Mesenchymal stem cell (in vitro differentiated cells and primary cell): ENCODE measurements at regions not wholly inside any gene's neighbourhood (a gene's known extent, or its start where the extent isn't known, plus 50 kb on each side); places are given as distances from the start of the nearest gene placed in this dataset.

Experiments
- DNase-seq: peaks from one replicate; pipeline ENCODE4 v3.0.0-alpha.2; 2013
- H2AFZ ChIP-seq: one replicate; pipeline ENCODE4 v1.6.1; 2013; ENCODE audit warnings: low read depth, mild to moderate bottlenecking, control low read depth, inconsistent platforms, low read length, moderate library complexity
- H2AK5ac ChIP-seq: 2 replicates; pipeline ENCODE4 v1.6.1; 2013; ENCODE audit warnings: low read length, moderate library complexity, mild to moderate bottlenecking, inconsistent platforms; ENCODE audit not compliant: severe bottlenecking
- H2BK120ac ChIP-seq: one replicate; pipeline ENCODE4 v1.6.1; 2013; ENCODE audit warnings: low read depth, mild to moderate bottlenecking, inconsistent platforms, low read length, moderate library complexity
- H2BK12ac ChIP-seq, 2 experiments: one replicate each; pipeline ENCODE4 v1.6.1; 2013; ENCODE audit warnings: inconsistent platforms in 2 of 2, low read length in 2 of 2, mild to moderate bottlenecking in 2 of 2, moderate library complexity in 2 of 2, control low read depth in 1 of 2
- H2BK15ac ChIP-seq: one replicate; pipeline ENCODE4 v1.6.1; 2013; ENCODE audit warnings: mild to moderate bottlenecking, low read depth, inconsistent platforms; ENCODE audit not compliant: poor library complexity, severe bottlenecking
- H2BK5ac ChIP-seq: 2 replicates; pipeline ENCODE4 v1.6.1; 2013; ENCODE audit warnings: low read depth, mild to moderate bottlenecking, low read length, control low read depth, inconsistent platforms; ENCODE audit not compliant: poor library complexity, severe bottlenecking
- H3K14ac ChIP-seq, 2 experiments: one replicate each; pipeline ENCODE4 v1.6.1; 2013; ENCODE audit warnings: inconsistent platforms in 2 of 2, low read length in 2 of 2, control low read depth in 1 of 2, mild to moderate bottlenecking in 1 of 2, moderate library complexity in 1 of 2
- H3K18ac ChIP-seq, 2 experiments: one replicate each; pipeline ENCODE4 v1.6.1; 2013; ENCODE audit warnings: inconsistent platforms in 2 of 2, low read length in 2 of 2, control low read depth in 1 of 2, low read depth in 1 of 2, mild to moderate bottlenecking in 1 of 2
- H3K23ac ChIP-seq, 2 experiments: one replicate each; pipeline ENCODE4 v1.6.1; 2013; ENCODE audit warnings: inconsistent platforms in 2 of 2, low read length in 2 of 2, mild to moderate bottlenecking in 2 of 2, moderate library complexity in 2 of 2, control low read depth in 1 of 2
- H3K27ac ChIP-seq: 2 replicates; pipeline ENCODE4 v1.5.1; 2013; ENCODE audit warnings: mild to moderate bottlenecking, moderate library complexity, low read length, control low read depth, inconsistent platforms; ENCODE audit not compliant: poor library complexity, severe bottlenecking
- H3K27me3 ChIP-seq, 2 experiments: 2 replicates each; pipeline versions ENCODE4 v1.6.1 to v1.7.0; 2013; ENCODE audit warnings: low read length in 2 of 2, mild to moderate bottlenecking in 2 of 2, moderate library complexity in 2 of 2, control low read depth in 1 of 2, inconsistent platforms in 1 of 2; ENCODE audit not compliant: control insufficient read depth in 1 of 2, insufficient read depth in 1 of 2
- H3K36me3 ChIP-seq, 2 experiments: 2 replicates each; pipeline versions ENCODE4 v1.6.1 to v1.7.0; 2013; ENCODE audit warnings: low read length in 2 of 2, control low read depth in 1 of 2, inconsistent platforms in 1 of 2, low read depth in 1 of 2, mild to moderate bottlenecking in 1 of 2; ENCODE audit not compliant: insufficient read depth in 2 of 2, control insufficient read depth in 1 of 2
- H3K4ac ChIP-seq, 2 experiments: one replicate each; pipeline ENCODE4 v1.6.1; 2013; ENCODE audit warnings: inconsistent platforms in 2 of 2, low read length in 2 of 2, mild to moderate bottlenecking in 2 of 2, moderate library complexity in 2 of 2, control low read depth in 1 of 2, low read depth in 1 of 2
- H3K4me1 ChIP-seq: 2 replicates; pipeline ENCODE4 v1.6.1; 2013; ENCODE audit warnings: low read depth, low read length, control low read depth; ENCODE audit not compliant: control insufficient read depth, insufficient read depth
- H3K4me2 ChIP-seq: 2 replicates; pipeline ENCODE4 v1.6.1; 2013; ENCODE audit warnings: low read length, mild to moderate bottlenecking, inconsistent platforms; ENCODE audit not compliant: poor library complexity, severe bottlenecking
- H3K4me3 ChIP-seq, 2 experiments: 2 replicates each; pipeline versions ENCODE4 v1.5.1 to v1.7.0; 2013; ENCODE audit warnings: low read length in 2 of 2, mild to moderate bottlenecking in 2 of 2, control low read depth in 1 of 2, low read depth in 1 of 2; ENCODE audit not compliant: insufficient read depth in 1 of 2
- H3K79me1 ChIP-seq: replicated peaks from 2 replicates; pipeline ENCODE4 v1.6.1; 2013; ENCODE audit warnings: mild to moderate bottlenecking, control low read depth, low read length, inconsistent platforms; ENCODE audit not compliant: poor library complexity, severe bottlenecking
- H3K9ac ChIP-seq: 2 replicates; pipeline ENCODE4 v1.7.0; 2013; ENCODE audit warnings: mild to moderate bottlenecking, low read length, moderate library complexity
- H3K9me3 ChIP-seq: 2 replicates; pipeline ENCODE4 v1.7.0; 2013; ENCODE audit warnings: mild to moderate bottlenecking, low read length; ENCODE audit not compliant: control insufficient read depth
- H4K8ac ChIP-seq: one replicate; pipeline ENCODE4 v1.6.1; 2013; ENCODE audit warnings: inconsistent platforms, mild to moderate bottlenecking, low read length, moderate library complexity
- H4K91ac ChIP-seq: one replicate; pipeline ENCODE4 v1.6.1; 2013; ENCODE audit warnings: mild to moderate bottlenecking, low read length, inconsistent platforms
- WGBS: methylation state at CpG from one replicate; pipeline ENCODE4 v1.1.7; 2013; ENCODE audit warnings: mixed read lengths; 5-methylcytosine and 5-hydroxymethylcytosine counted together

DNA sequence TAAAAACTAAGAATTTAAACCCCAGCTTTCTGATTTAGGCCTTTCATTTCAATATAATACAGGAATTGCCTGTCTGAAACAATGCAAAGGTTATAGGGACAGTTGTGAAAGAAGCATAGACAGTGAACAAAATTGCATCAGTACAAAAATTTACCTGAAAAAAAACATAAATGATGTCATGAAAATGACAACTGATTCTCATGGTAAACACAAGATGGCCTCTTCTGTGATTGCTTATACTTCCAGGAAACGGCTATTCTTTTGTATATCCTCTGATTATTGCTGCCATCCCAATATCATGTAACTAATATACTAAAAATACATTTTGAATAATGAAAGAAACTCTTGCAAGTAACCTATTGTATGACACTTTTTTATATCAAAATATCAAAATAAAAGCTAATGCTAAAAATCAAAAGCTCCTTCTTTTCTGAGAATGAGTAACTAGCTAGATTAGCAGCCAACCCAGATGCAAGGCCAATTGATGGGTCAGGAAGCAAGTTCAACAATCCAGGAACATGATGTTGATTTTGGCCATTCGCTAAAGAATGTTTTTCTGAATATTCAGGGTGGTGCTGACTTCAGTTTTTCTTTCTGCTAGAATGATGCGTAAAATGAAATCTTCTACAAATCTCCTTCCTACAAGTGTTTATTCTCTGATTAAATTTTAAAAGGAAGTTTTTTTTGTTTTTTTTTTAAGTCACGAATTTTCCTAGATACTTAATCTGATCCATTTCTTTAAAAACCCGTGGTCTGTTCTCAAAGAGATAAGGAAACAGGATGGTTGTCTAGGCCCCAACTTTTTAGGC, 83.6 kb downstream of the ALX1 start:
- Histone ChIP-seq H3K4me1 (no peaks in the 10 kb centered on the region), H3K14ac (no peak overlapping the region), H3K9me3 (no peaks in the 10 kb centered on the region), H2BK15ac (no peak overlapping the region), H2AFZ (no peak overlapping the region), H3K4me2 (no peak overlapping the region), H3K18ac (no peak overlapping the region), H3K79me1 (no peaks in the 10 kb centered on the region), H2BK120ac (no peak overlapping the region), H3K9ac (no peak overlapping the region), H3K36me3 (no peaks in the 10 kb centered on the region), H2BK5ac (no peak overlapping the region), H4K8ac (no peak overlapping the region), H2AK5ac (no peak overlapping the region), H3K4me3 (no peak overlapping the region), H3K4ac (no peak overlapping the region), H3K27ac (no peak overlapping the region), H2BK12ac (no peak overlapping the region), H4K91ac (no peak overlapping the region), H3K23ac (no peak overlapping the region), H3K27me3 (no peaks in the 10 kb centered on the region)
- 82% methylated on average over 2 of the region's 5 CpGs for WGBS
- DNase-seq: no peak

DNA sequence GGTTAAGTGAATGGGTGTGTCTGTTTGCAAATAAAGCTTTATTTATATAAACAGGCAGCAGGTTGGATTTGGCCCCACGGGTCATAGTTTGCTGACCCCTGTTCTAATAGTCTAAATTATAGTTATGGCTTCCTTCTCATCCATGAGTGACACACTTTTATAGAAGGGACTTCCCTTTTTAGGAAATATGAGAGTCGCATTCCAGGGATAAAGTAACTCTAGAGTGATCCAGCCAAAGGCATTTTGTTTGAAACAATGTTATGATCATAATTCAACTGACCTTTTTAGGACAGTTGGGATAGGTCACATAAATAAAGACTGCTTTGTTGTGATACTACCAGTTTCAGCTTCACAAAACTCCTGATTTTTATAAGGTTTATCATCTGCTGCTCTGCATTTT, 87.9 kb downstream of the ALX1 start:
- Histone ChIP-seq H3K36me3 (no peaks in the 10 kb centered on the region), H3K23ac (no peak overlapping the region), H3K9ac (no peak overlapping the region), H2BK5ac (no peak overlapping the region), H4K91ac (no peak overlapping the region), H4K8ac (no peak overlapping the region), H2BK120ac (no peak overlapping the region), H2BK12ac (no peak overlapping the region), H3K27ac (no peak overlapping the region), H2AK5ac (no peak overlapping the region), H3K27me3 (no peaks in the 10 kb centered on the region), H3K18ac (no peak overlapping the region), H3K4me1 (no peaks in the 10 kb centered on the region), H3K79me1 (no peaks in the 10 kb centered on the region), H3K4me2 (no peak overlapping the region), H3K4ac (no peak overlapping the region), H3K4me3 (no peak overlapping the region), H3K9me3 (no peaks in the 10 kb centered on the region), H2AFZ (no peak overlapping the region), H3K14ac (no peak overlapping the region), H2BK15ac (no peak overlapping the region)
- no peak for DNase-seq
- WGBS: 83% methylated on average over 1 of the region's 2 CpGs

DNA sequence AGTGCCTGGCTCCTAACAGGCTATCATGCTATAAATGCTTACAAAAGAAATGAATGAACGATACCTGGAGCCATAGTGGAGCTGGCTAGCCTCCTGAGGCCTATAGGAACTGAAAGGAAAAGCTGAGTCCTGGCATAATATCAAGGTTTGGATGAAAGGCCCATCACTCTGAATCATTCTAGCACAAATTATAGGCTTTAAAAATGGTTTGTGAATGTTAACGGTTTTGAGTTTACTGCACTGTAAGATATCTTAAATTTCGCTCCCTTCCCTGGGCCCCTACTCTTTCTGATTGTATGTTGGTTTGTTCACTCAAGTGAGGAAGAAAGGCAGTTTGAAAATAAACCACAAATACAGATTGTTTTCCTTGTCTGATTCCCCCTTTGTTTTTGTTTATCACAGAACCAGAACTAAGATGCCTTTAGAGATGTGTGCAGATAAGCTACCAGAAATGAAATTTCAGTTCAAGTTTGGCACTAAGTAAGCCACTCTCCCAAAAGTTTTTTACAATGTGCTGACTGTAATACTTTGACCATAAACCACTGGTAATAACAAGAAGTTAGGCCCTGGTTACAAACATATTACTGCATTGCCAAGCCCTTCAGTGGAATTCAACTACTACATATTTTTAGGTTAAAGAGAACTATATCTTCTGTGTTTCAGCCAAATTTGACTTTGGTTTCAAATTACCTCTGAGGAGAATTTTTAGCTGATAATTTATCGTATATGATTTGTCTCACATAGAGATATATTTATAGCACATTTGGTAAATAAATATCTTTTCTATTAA, 89.5 kb downstream of the ALX1 start:
- Histone ChIP-seq H4K8ac (no peak overlapping the region), H3K4ac (no peak overlapping the region), H3K27ac (no peak overlapping the region), H2AFZ (no peak overlapping the region), H3K14ac (no peak overlapping the region), H3K4me2 (no peak overlapping the region), H2BK120ac (no peak overlapping the region), H3K9ac (no peak overlapping the region), H4K91ac (no peak overlapping the region), H3K79me1 (no peaks in the 10 kb centered on the region), H2BK15ac (no peak overlapping the region), H3K4me3 (no peak overlapping the region), H2AK5ac (peak overlapping the region; percentile 8), H3K36me3 (no peaks in the 10 kb centered on the region), H3K4me1 (no peaks in the 10 kb centered on the region), H3K9me3 (no peaks in the 10 kb centered on the region), H3K18ac (no peak overlapping the region), H3K23ac (no peak overlapping the region), H2BK12ac (no peak overlapping the region), H2BK5ac (no peak overlapping the region), H3K27me3 (no peaks in the 10 kb centered on the region)
- DNase-seq: no peak
- WGBS: 94% methylated on average over 1 of the region's 4 CpGs

DNA sequence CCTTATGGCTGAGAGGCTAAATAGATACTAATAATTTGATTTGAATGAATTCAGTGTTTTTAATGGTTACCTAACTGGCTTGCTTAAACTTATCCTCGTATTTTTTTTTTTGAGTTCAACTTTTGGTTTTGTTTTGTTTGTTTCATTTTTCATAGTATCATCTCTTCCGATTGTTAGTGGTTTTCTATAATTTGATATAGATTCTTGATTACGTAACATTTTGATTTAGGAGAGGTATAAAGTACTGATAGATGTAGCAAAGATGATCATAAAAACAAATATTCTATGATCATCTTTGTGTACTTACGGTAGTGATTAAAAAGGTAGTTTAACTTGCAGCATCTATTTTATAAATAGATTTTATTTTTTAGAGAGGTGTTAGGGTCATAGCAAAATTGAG, 93.0 kb downstream of the ALX1 start:
- no peak overlapping the region for H2BK120ac ChIP-seq
- no peaks in the 10 kb centered on the region for H3K4me1 ChIP-seq

More for the DNA sequence above, 93.0 kb downstream of the ALX1 start:
- no peak for DNase-seq
- Histone ChIP-seq H3K23ac (no peak overlapping the region), H3K4ac (no peak overlapping the region), H2BK15ac (no peak overlapping the region), H2BK12ac (no peak overlapping the region), H3K36me3 (no peaks in the 10 kb centered on the region), H2AFZ (no peak overlapping the region), H3K4me3 (no peak overlapping the region), H3K4me2 (no peak overlapping the region), H3K18ac (no peak overlapping the region), H2AK5ac (no peak overlapping the region), H4K8ac (no peak overlapping the region), H3K27me3 (no peaks in the 10 kb centered on the region), H3K9ac (no peak overlapping the region), H2BK5ac (no peak overlapping the region), H3K27ac (no peak overlapping the region), H3K79me1 (no peaks in the 10 kb centered on the region), H3K14ac (no peak overlapping the region), H4K91ac (no peak overlapping the region), H3K9me3 (no peaks in the 10 kb centered on the region)
- 100% methylated on average over 1 of the region's 4 CpGs for WGBS
